22Rv1 (cell line): ENCODE measurements at regions not wholly inside any gene's neighbourhood (a gene's known extent, or its start where the extent isn't known, plus 50 kb on each side); places are given as distances from the start of the nearest gene placed in this dataset.

Experiments used
- CTCF ChIP-seq: fragments of 450-650 bp; IDR thresholded peaks from 2 replicates; pipeline ENCODE4 v1.5.1; 2017; ENCODE audit warnings: mild to moderate bottlenecking
- ZFX ChIP-seq: fragments of 450-650 bp; IDR thresholded peaks from 2 replicates; pipeline ENCODE4 v1.6.1; 2017; ENCODE audit warnings: antibody characterized with exemption, borderline replicate concordance

- TF ChIP-seq CTCF (no peak), ZFX (no peak)
Observed at GRCh38 chr1:219812086-219812485, 116.3 kb downstream of the SLC30A10 start.
